ENCODE measurements at regions not wholly inside any gene's neighbourhood (a gene's known extent, or its start where the extent isn't known, plus 50 kb on each side); places are given as distances from the start of the nearest gene placed in this dataset.
"Not testable (repeated sequence)": the region's sequence is repeated elsewhere in the genome, so short reads cannot be mapped to it uniquely, and the experiment has no call there.

GRCh38 chr10:53647221-53647620, 874.6 kb upstream of the MBL2 start:
- DNase-seq: not testable (repeated sequence)

GRCh38 chr10:53646525-53646924, 873.9 kb upstream of the MBL2 start:
- DNase-seq: no peak

GRCh38 chr10:53645951-53646350, 873.4 kb upstream of the MBL2 start:
- DNase-seq: no peak

- DNase-seq: no peak
Observed at GRCh38 chr10:53638006-53638405, 865.4 kb upstream of the MBL2 start.

GRCh38 chr10:53624722-53625121, 852.1 kb upstream of the MBL2 start:
- DNase-seq: no peak

GRCh38 chr10:53622201-53622600, 849.6 kb upstream of the MBL2 start:
- DNase-seq: no peak

- no peak for DNase-seq
Observed at GRCh38 chr10:53619671-53620070, 847.1 kb upstream of the MBL2 start.

- no peak for DNase-seq
Observed at GRCh38 chr10:53607691-53608090, 835.1 kb upstream of the MBL2 start.

GRCh38 chr10:53606981-53607380, 834.4 kb upstream of the MBL2 start:
- DNase-seq: no peak

- DNase-seq: peak; percentile 26
Observed at GRCh38 chr10:53601260-53601875, 828.8 kb upstream of the MBL2 start.

GRCh38 chr10:53598914-53599313, 826.3 kb upstream of the MBL2 start:
- no peak for DNase-seq

- DNase-seq: no peak
Observed at GRCh38 chr10:53597835-53598251, 825.3 kb upstream of the MBL2 start.

GRCh38 chr10:53580465-53580864, 807.9 kb upstream of the MBL2 start:
- no peak for DNase-seq

GRCh38 chr10:53579773-53580172, 807.2 kb upstream of the MBL2 start:
- DNase-seq: no peak

- DNase-seq: no peak
Observed at GRCh38 chr10:53574024-53574423, 801.4 kb upstream of the MBL2 start.

- no peak for DNase-seq
Observed at GRCh38 chr10:53573498-53573897, 800.9 kb upstream of the MBL2 start.

GRCh38 chr10:53572799-53573198, 800.2 kb upstream of the MBL2 start:
- no peak for DNase-seq

- DNase-seq: no peak
Observed at GRCh38 chr10:53570221-53570620, 797.6 kb upstream of the MBL2 start.

- no peak for DNase-seq
Observed at GRCh38 chr10:53569455-53569854, 796.9 kb upstream of the MBL2 start.

- no peak for DNase-seq
Observed at GRCh38 chr10:53548664-53549063, 776.1 kb upstream of the MBL2 start.

- no peak for DNase-seq
Observed at GRCh38 chr10:53547364-53547763, 774.8 kb upstream of the MBL2 start.

GRCh38 chr10:53543410-53543809, 770.8 kb upstream of the MBL2 start:
- DNase-seq: no peak

GRCh38 chr10:53537508-53537907, 764.9 kb upstream of the MBL2 start:
- DNase-seq: no peak

- no peak for DNase-seq
Observed at GRCh38 chr10:53536322-53536721, 763.7 kb upstream of the MBL2 start.

- no peak for DNase-seq
Observed at GRCh38 chr10:53534428-53534827, 761.8 kb upstream of the MBL2 start.

GRCh38 chr10:53528974-53529373, 756.4 kb upstream of the MBL2 start:
- DNase-seq: no peak
